Midbrain (tissue), 1 donor: ENCODE measurements at regions not wholly inside any gene's neighbourhood (a gene's known extent, or its start where the extent isn't known, plus 50 kb on each side); places are given as distances from the start of the nearest gene placed in this dataset.

ENCODE experiments used
- DNase-seq: peaks from one replicate; lab custom pipeline; 2025; lab: John Stamatoyannopoulos, UW

DNA sequence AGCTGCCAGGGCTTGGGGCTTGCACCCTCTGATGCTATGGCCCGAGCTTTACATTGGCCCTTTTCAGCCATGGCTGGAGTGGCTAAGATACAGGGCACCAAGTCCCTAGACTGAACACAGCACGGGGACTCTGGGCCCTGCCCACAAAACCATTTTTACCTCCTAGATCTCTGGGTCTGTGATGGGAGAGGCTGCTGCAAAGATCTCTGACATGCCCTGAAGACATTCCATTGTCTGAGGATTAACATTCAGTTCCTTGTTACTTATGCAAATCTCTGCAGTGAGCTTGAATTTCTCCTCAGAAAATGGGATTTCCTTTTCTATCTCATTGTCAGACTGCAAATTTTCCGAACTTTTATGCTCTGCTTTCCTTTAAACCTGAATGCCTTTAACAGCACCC, 337.0 kb upstream of the SMC2 start:
- DNase-seq, result no peak

- no peak for DNase-seq
Measured at GRCh38 chr9:103761466-103761865, 332.6 kb upstream of the SMC2 start.

GRCh38 chr9:103789686-103790085, 304.4 kb upstream of the SMC2 start:
- no peak for DNase-seq

- no peak for DNase-seq
Measured at GRCh38 chr9:103798620-103799019, 295.5 kb upstream of the SMC2 start.

- DNase-seq, result no peak
Measured at GRCh38 chr9:103799959-103800358, 294.1 kb upstream of the SMC2 start.

GRCh38 chr9:103802068-103802467, 292.0 kb upstream of the SMC2 start:
- DNase-seq, result no peak

- no peak for DNase-seq
Measured at GRCh38 chr9:103803245-103803644, 290.9 kb upstream of the SMC2 start.

GRCh38 chr9:103804077-103804735, 289.9 kb upstream of the SMC2 start:
- DNase-seq, result no peak

DNA sequence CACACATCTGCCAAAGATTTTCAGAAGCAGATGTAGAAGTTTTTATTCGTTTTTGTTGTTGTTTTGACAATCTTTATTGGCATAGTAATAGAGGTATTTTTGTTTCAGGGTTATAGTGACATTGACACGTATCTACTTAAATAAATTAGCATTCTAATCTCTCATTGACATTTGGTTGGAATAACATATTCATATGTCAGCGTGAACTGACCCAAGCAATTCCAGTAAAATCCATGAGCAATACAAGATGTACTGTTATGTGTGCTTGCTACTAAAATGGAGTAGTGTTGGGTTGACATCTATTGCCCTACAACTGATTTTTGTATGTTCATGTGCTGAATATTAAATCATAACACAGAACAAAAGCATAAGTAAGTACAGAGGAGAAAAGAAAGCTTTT, 284.4 kb upstream of the SMC2 start:
- no peak for DNase-seq

GRCh38 chr9:103811462-103811861, 282.6 kb upstream of the SMC2 start:
- DNase-seq, result no peak

DNA sequence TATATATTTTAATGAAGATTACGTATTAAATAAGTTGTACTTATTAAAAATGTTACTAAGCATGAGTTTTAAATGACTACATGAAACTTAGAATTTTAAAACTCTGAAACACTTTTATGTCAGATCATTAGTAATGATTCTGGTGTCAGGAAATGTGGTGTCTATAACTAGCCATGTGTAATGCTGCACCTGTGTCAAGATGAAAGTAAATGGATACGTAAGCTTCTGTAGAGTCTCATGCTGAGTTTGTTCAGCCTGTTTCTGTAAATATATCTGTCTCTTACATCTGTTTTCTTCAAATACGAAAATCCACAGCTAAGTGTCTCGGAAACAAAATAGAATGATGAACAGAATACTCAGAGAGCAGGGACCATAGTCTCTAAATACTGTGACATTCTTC, 278.0 kb upstream of the SMC2 start:
- no peak for DNase-seq

DNA sequence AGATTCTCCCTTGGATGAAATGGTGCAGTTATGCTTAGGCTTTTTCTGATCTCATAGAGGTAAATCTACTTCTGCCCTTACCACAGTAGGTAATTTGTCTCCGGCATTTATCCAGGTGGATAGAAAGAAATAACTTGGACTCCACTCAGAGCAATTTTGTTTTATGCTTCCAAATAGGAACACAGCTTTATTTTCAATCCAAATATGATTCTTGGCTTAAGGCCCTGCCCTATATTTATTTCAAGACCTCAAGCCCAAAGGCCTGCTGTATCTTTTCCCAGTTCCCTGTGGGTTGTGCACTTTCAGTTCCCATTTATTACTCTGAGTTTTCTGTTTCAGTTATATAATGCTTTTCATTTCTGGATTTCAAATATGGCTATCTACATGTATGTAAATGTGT, 274.2 kb upstream of the SMC2 start:
- no peak for DNase-seq

GRCh38 chr9:103821115-103821514, 273.0 kb upstream of the SMC2 start:
- DNase-seq, result no peak

- no peak for DNase-seq
Measured at GRCh38 chr9:103837940-103838339, 256.2 kb upstream of the SMC2 start.

DNA sequence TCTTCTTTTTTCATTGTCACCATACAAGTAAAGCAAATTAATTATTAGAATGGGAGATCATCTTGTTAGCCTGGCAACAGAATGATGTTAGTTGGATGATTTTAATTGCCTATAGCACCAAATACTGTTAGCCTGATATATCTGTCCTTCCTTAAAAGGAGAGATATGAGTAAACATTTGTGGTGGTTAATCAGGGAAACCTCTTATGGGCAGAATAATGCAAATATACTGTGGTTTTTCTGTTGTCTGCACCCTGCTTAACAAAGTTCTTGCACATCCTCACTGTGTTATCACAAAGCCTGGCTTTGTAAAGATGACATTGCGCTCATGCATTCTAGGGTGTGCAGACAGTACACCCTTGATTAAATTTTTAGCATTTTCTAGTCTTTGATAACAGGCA, 254.9 kb upstream of the SMC2 start:
- DNase-seq, result no peak

- no peak for DNase-seq
Measured at GRCh38 chr9:103867886-103868285, 226.2 kb upstream of the SMC2 start.

DNA sequence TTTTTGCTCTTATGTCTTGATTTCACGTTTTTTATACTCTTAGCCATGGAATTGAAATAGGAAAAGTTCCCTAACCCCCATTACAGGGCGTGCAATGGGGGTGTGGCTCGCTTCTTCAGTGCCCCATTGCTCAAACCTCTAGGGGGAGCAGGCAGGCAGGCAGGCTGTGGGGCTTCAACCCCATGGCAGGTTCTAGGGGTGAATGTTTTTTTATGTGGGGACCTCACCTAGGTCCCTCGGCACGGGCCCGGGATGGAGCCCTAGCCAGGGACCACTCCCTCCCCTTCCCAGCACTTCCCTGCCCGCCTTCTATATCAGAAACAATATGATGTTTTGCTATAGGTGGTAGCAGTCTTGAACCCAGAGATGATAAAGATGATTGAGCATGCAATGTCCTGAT, 221.3 kb upstream of the SMC2 start:
- DNase-seq, result no peak

DNA sequence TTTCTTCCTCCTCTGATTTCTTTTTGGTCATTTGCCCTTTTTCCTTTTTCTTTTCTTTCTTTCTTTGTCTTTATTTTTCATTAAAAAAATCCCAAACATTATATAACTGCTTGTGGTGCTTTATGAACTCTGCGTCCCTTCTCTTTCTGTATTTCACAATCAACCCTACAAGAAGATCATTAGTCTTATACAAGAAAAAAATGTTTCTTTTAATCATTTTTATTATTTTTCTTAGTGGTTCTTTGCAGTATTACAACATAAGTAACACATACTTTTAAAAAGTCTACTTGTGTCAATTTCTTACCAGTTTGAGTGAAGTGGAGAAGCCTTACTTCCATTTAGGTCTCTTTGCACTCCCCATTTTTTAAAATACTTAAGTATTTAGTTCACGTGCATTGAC, 212.7 kb upstream of the SMC2 start:
- no peak for DNase-seq

GRCh38 chr9:103889989-103890388, 204.1 kb upstream of the SMC2 start:
- DNase-seq, result no peak

DNA sequence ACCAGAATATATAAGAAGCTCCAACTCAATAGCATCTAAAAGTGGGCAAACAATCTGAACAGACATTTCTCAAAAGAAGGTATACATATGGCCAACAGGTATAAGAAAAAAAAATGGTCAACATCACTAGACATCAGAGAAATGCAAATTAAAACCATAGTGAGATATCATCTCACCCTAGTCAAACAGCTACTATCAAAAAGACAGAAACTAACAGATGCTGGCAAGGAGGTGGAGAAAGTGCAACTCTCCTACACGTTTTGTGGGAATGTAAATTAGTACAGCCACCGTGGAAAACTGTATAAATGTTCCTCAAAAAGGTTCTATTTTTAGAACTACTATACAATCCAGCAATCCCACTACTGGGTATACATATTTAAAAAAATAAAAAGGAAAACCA, 199.9 kb upstream of the SMC2 start:
- DNase-seq, result no peak

- DNase-seq, result no peak
Measured at GRCh38 chr9:103898550-103898949, 195.6 kb upstream of the SMC2 start.

GRCh38 chr9:103899866-103900265, 194.2 kb upstream of the SMC2 start:
- no peak for DNase-seq

GRCh38 chr9:103900466-103900865, 193.6 kb upstream of the SMC2 start:
- DNase-seq, result no peak

GRCh38 chr9:103902263-103902662, 191.8 kb upstream of the SMC2 start:
- DNase-seq, result no peak

GRCh38 chr9:103904242-103904641, 189.9 kb upstream of the SMC2 start:
- DNase-seq, result no peak
